GM12878 (cell line): ENCODE measurements at regions not wholly inside any gene's neighbourhood (a gene's known extent, or its start where the extent isn't known, plus 50 kb on each side); places are given as distances from the start of the nearest gene placed in this dataset.

Experiments used
- ATAC-seq: fragments of 200-7000 bp; cut with Tn5 transposase; 3 replicates; pipeline ENCODE4 v1.9.1; 2020; ENCODE audit warnings: mild to moderate bottlenecking, moderate library complexity
- BruUV-seq: library from RNA; stranded (reverse); fragments of 400-500 nt; replicated peaks from 2 replicates; lab custom pipeline; 2021; lab: Mats Ljungman, UMichigan
- CTCF ChIA-PET: fragments of 300-600 bp; sonication (Branson Sonifier 250); formaldehyde crosslinking; extraction: SDS; loops from one replicate; lab custom pipeline; 2021; ENCODE audit warnings: inconsistent platforms; lab: Yijun Ruan, JAX
- POLR2A ChIA-PET: fragments of 350-600 bp; formaldehyde crosslinking; extraction: SDS; loops from one replicate; lab custom pipeline; 2021; ENCODE audit warnings: inconsistent platforms; lab: Charles Lee
- RAD21 ChIA-PET: fragments of 300-600 bp; sonication (Branson Sonifier 250); formaldehyde crosslinking; loops from one replicate; lab custom pipeline; 2023; ENCODE audit warnings: antibody characterized with exemption; ENCODE audit not compliant: unreplicated experiment; lab: Charles Lee
- SMC1A ChIA-PET: fragments of 300-600 bp; sonication (Branson Sonifier 250); formaldehyde crosslinking; loops from one replicate; lab custom pipeline; 2023; ENCODE audit not compliant: unreplicated experiment, uncharacterized antibody; lab: Charles Lee
- DNase-seq: peaks from one replicate; pipeline ENCODE4 v3.0.0-alpha.2; 2011; ENCODE audit warnings: low read depth, low spot score
- FAIRE-seq: peaks from 3 replicates; lab custom pipeline; 2011; peaks lifted over from hg19 to GRCh38; lab: Jason Lieb, UNC
- H2AFZ ChIP-seq: 2 replicates; pipeline ENCODE4 v1.6.0; 2011; ENCODE audit warnings: low read depth, low read length, control low read depth; ENCODE audit not compliant: control insufficient read depth
- H3K27ac ChIP-seq: 2 replicates; pipeline ENCODE4 v1.5.1; 2011; ENCODE audit warnings: control low read depth; ENCODE audit not compliant: control insufficient read depth, insufficient read depth
- H3K27me3 ChIP-seq, 2 experiments: replicated peaks in 1 of 2; 2 replicates each; pipeline versions ENCODE4 v1.6.0 to v1.6.1; 2011; ENCODE audit warnings: low read length in 1 of 2; ENCODE audit not compliant: control insufficient read depth in 2 of 2, insufficient read depth in 2 of 2
- H3K36me3 ChIP-seq, 2 experiments: 2 replicates each; pipeline ENCODE4 v1.5.1; 2011; ENCODE audit warnings: low read length in 1 of 2; ENCODE audit not compliant: control insufficient read depth in 2 of 2, insufficient read depth in 2 of 2
- H3K4me1 ChIP-seq: 2 replicates; pipeline ENCODE4 v1.6.1; 2011; ENCODE audit warnings: mild to moderate bottlenecking, low read length, moderate library complexity, mixed read lengths; ENCODE audit not compliant: control insufficient read depth, insufficient read depth
- H3K4me2 ChIP-seq: 2 replicates; pipeline ENCODE4 v1.6.0; 2011; ENCODE audit warnings: control low read depth; ENCODE audit not compliant: control insufficient read depth, insufficient read depth
- H3K4me3 ChIP-seq: fragments of 200-600 bp; sonication (generic); 2 replicates; pipeline ENCODE4 v1.5.1; 2016
- H3K79me2 ChIP-seq: 2 replicates; pipeline ENCODE4 v1.6.0; 2011; ENCODE audit warnings: low read length; ENCODE audit not compliant: control insufficient read depth, insufficient read depth
- H3K9ac ChIP-seq: 2 replicates; pipeline ENCODE4 v1.8.0; 2011; ENCODE audit warnings: low read length, control low read depth, mixed read lengths; ENCODE audit not compliant: control insufficient read depth, insufficient read depth
- H3K9me3 ChIP-seq: replicated peaks from 3 replicates; pipeline ENCODE4 v1.5.1; 2011; ENCODE audit warnings: mild to moderate bottlenecking, low read length; ENCODE audit not compliant: control insufficient read depth, insufficient read depth
- H4K20me1 ChIP-seq: 2 replicates; pipeline ENCODE4 v1.6.0; 2011; ENCODE audit not compliant: control insufficient read depth, insufficient read depth
- DPF2 ChIP-seq: fragments of 450-650 bp; IDR thresholded peaks from 2 replicates; pipeline ENCODE4 v1.6.1; 2017; ENCODE audit warnings: mild to moderate bottlenecking
- HDAC2 ChIP-seq: fragments of 200-600 bp; sonication (generic); IDR thresholded peaks from 2 replicates; pipeline ENCODE4 v1.6.1; 2017
- IKZF2 ChIP-seq, 2 experiments: fragments of 450-650 bp; IDR thresholded peaks; 2 replicates each; pipeline ENCODE4 v1.6.1; 2017; ENCODE audit warnings: mild to moderate bottlenecking in 2 of 2, moderate library complexity in 2 of 2
- SMC3 ChIP-seq: IDR thresholded peaks from 2 replicates; pipeline ENCODE4 v1.6.1; 2011; ENCODE audit warnings: low read length, improper control_type of control experiment, borderline replicate concordance
- TCF3 ChIP-seq: IDR thresholded peaks from 2 replicates; pipeline ENCODE4 v1.6.1; 2012; ENCODE audit warnings: low read depth, mild to moderate bottlenecking, low read length, borderline replicate concordance; ENCODE audit not compliant: insufficient read depth
- TCF7 ChIP-seq: IDR thresholded peaks from 2 replicates; pipeline ENCODE4 v1.6.1; 2014; ENCODE audit warnings: antibody characterized with exemption, borderline replicate concordance
- YBX1 ChIP-seq: fragments of 450-650 bp; IDR thresholded peaks from 2 replicates; pipeline ENCODE4 v1.6.1; 2016; ENCODE audit warnings: antibody characterized with exemption
- ZBTB4 ChIP-seq: fragments of 450-650 bp; formaldehyde crosslinking; IDR thresholded peaks from 2 replicates; pipeline ENCODE4 v1.4.0; 2022; ENCODE audit warnings: mild to moderate bottlenecking, moderate library complexity
- ZSCAN29 ChIP-seq: fragments of 450-650 bp; IDR thresholded peaks from 2 replicates; pipeline ENCODE4 v1.6.1; 2017; ENCODE audit warnings: mild to moderate bottlenecking, moderate library complexity
- WGBS: methylation state at CpG from one replicate; pipeline ENCODE4 v1.1.6; 2016; ENCODE audit warnings: low lambda C conversion rate; ENCODE audit not compliant: insufficient replicate concordance, insufficient coverage; ENCODE audit errors: missing lambda C conversion rate; 5-methylcytosine and 5-hydroxymethylcytosine counted together
- in situ Hi-C: fragments of 300-500 bp; cut with MboI; formaldehyde crosslinking; loops from 9 replicates; pipeline ENCODE4 v1.14.3; 2018; ENCODE audit warnings: mixed read lengths
- intact Hi-C: fragments of 100-400 bp; cut with micrococcal nuclease; formaldehyde crosslinking; loops from one replicate; pipeline ENCODE4 v1.14.2; 2022; ENCODE audit not compliant: unreplicated experiment

DNA sequence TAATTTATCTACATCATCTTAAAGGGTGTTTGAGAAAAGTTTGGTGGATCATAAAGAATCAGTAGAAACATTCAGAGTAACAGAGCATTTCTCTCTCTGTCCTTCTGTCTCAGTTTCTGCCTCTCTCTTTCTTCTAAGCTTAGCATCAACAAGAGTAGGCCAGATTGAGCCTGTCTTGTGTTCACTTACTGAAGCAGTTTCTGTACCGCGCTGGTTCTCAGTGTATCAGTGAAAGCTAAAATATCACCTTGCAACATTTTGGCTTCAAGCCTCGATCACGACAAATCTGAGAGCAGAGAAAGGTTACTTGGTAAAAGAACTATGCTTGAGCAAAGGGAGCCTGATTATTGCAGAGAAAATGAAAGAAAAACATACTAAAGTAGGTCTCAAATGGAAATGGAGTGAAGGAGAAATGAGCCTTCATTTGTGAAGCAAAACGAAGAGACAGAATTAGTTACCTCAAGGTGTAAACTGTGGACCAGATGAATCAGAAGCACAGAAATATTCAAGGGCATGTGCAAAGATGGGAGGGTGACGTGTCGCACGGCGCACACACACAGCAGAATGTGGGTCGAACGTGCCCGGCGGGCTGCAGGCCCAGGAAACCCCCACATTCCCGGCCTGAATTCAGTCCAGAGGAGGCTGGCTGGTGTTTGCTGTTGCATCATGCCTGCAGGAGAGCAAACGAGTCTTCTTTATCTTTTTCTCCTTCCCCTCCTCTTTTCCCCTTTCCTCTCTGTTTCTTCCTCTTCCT lies 509.3 kb downstream of the QKI start:
- intact Hi-C loops (no loop called here), in situ Hi-C loops (no loop called here)
- ATAC-seq (no peak), DNase-seq (no peak), FAIRE-seq (no peak)
- no peaks in the 10 kb centered on the region for H3K79me2 ChIP-seq
- SMC1A ChIA-PET = no interaction called here
- POLR2A ChIA-PET = no interaction called here
- no peak overlapping the region for H2AFZ ChIP-seq
- no peaks in the 10 kb centered on the region for H3K27me3 ChIP-seq
- no peak overlapping the region for H3K9ac ChIP-seq
- H3K4me1 ChIP-seq = no peaks in the 10 kb centered on the region
- TF ChIP-seq TCF7 (no peak), HDAC2 (no peak), DPF2 (no peak)
- no peak overlapping the region for H3K4me3 ChIP-seq
- no TSS peak for BruUV-seq
- H3K27ac ChIP-seq = no peak overlapping the region
- CTCF ChIA-PET = no interaction called here
- H3K36me3 ChIP-seq = no peaks in the 10 kb centered on the region
- H4K20me1 ChIP-seq = no peaks in the 10 kb centered on the region
- WGBS = 63% methylated on average over 15 of the region's 15 CpGs
- RAD21 ChIA-PET = no interaction called here
- H3K9me3 ChIP-seq = no peaks in the 10 kb centered on the region
- H3K4me2 ChIP-seq = no peak overlapping the region

- no peaks in the 10 kb centered on the region for H3K4me1 ChIP-seq
- H3K9ac ChIP-seq = no peak overlapping the region
- no peaks in the 10 kb centered on the region for H3K79me2 ChIP-seq
- in situ Hi-C loops (no loop called here), intact Hi-C loops (no loop called here)
- H2AFZ ChIP-seq = no peak overlapping the region
- no TSS peak for BruUV-seq
- no peaks in the 10 kb centered on the region for H3K27me3 ChIP-seq
- H4K20me1 ChIP-seq = no peaks in the 10 kb centered on the region
- TF ChIP-seq IKZF2 (IDR thresholded peaks at IDR 0.05) = no peak
- TF ChIP-seq SMC3 = no peak
- no peak for TF ChIP-seq ZSCAN29
- TF ChIP-seq TCF3 = no peak
- no peak for TF ChIP-seq ZBTB4
- TF ChIP-seq YBX1 = no peak
- H3K4me2 ChIP-seq = no peak overlapping the region
- CTCF ChIA-PET = no interaction called here
- FAIRE-seq (no peak), DNase-seq (no peak), ATAC-seq (no peak)
- WGBS = 83% methylated on average over 4 of the region's 4 CpGs
- no peak overlapping the region for H3K4me3 ChIP-seq
- H3K36me3 ChIP-seq = no peaks in the 10 kb centered on the region
- RAD21 ChIA-PET = no interaction called here
- POLR2A ChIA-PET = no interaction called here
- H3K27ac ChIP-seq = no peak overlapping the region
- no peaks in the 10 kb centered on the region for H3K9me3 ChIP-seq
- SMC1A ChIA-PET = no interaction called here
Measured at GRCh38 chr6:163922562-163922961, 508.0 kb downstream of the QKI start.
